GM21360 (cell line): ENCODE measurements at regions not wholly inside any gene's neighbourhood (a gene's known extent, or its start where the extent isn't known, plus 50 kb on each side); places are given as distances from the start of the nearest gene placed in this dataset.

Experiments
- ATAC-seq: cut with Tn5 transposase; IDR thresholded peaks from one replicate; pipeline ENCODE4 v1.9.1; 2021; ENCODE audit warnings: mild to moderate bottlenecking, moderate library complexity; ENCODE audit not compliant: unreplicated experiment

DNA sequence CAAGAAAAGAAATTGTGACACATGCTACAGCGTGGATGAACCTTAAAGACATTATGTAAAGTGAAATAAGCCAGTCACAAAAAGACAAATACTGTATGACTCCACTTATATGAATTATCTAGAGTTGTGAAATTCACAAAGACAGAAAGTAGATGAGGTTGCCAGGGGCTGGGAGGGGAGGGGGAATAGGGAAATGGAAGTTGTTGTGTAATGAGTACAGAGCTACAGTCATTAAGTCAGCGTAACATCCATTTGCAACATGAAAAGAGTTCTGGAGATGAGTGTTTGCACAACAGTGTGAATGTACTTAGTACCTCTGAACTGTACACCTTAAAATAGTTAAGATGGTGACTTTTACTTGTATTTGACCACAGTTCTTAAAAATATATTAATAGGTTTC lies 112.1 kb upstream of the CDK1 start:
- no peak for ATAC-seq

DNA sequence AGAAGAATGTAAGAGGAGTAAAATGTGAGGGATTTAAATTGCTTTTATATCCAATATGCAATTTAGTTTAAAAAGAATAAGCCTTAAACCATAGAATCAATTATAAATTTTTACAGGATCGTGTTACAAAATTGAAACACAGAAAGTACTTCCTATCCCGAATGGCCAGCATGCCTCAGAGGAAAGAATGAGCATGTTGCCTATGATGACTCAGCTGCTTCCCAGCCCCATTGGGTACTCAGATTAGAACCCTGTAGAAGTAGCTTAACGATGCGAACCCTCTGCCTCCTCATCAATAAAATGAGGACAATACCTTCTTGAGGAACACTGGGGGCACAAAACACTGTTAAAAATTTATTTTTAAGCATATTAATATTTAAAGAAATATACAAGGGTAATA lies 113.4 kb upstream of the CDK1 start:
- no peak for ATAC-seq

GRCh38 chr10:60663850-60664249 lies 114.4 kb upstream of the CDK1 start:
- no peak for ATAC-seq

- ATAC-seq: no peak
Measured at GRCh38 chr10:60662917-60663614, 115.2 kb upstream of the CDK1 start.

- ATAC-seq: no peak
Measured at GRCh38 chr10:60661637-60662036, 116.6 kb upstream of the CDK1 start.

DNA sequence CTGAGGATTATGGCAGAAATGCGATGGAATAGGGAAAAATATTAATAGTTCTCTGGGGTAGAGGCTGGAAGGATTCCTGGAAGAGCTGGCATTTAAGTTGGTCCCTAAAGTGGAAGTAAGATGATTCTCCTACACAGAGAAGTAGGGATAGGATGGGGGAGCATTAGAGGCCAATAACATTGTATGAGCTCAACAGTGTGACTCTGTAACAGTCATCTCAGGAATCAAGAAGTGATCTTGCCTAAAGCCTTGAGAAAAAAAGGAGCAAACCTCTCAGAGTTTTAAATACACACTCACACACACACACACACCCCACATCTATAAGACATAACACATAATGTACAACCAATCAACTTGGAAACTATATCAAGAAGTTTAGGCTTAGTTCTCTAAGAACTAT lies 117.7 kb upstream of the CDK1 start:
- no peak for ATAC-seq

DNA sequence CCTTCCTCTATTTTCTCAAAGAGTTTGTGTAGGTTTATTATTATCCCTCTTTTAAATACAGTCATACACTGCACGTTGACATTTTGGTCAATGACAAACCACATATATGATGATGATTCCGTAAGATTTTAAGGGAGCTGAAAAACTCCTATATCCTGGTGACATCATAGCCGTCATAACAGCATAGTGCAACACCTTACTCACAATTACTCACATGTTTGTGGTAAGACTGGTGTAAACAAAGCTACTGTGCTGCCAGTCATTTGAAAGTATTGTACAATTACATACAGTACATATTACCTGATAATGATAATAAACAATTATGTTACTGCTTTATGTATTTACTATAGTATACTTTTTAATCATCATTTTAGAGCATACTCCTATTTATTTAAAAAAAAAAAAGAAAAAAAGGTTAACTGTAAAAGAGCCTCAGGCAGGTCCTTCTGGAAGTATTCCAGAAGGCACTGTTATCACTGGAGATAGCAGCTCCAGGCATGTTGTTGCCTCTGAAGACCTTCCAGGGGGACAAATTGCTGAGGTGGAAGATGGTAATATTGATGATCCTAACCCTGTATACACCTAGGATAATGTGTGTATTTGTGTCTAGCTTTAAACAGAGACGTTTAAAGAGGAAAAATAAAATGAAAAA lies 123.3 kb upstream of the CDK1 start:
- ATAC-seq: no peak

DNA sequence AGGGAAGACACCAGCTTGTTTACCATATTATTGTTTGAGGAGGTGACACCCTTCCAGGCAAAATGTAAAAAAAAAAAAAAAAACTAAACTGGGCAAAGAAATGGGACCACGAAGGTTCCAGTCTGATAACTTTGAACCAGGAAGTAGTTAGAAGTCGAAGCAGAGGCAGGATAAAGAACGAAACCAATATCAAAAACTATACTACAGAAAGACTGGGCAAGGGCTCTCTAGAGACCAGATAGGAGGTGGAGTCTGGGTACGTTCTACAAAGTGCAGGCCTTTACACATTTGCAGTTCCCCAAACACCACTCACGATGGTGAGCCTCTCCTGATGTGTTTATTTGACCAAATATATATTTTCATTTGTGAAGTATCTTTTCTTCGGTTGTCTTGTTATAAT lies 125.7 kb upstream of the CDK1 start:
- peak; percentile 93 for ATAC-seq

- ATAC-seq: no peak
Measured at GRCh38 chr10:60650378-60650800, 127.9 kb upstream of the CDK1 start.

DNA sequence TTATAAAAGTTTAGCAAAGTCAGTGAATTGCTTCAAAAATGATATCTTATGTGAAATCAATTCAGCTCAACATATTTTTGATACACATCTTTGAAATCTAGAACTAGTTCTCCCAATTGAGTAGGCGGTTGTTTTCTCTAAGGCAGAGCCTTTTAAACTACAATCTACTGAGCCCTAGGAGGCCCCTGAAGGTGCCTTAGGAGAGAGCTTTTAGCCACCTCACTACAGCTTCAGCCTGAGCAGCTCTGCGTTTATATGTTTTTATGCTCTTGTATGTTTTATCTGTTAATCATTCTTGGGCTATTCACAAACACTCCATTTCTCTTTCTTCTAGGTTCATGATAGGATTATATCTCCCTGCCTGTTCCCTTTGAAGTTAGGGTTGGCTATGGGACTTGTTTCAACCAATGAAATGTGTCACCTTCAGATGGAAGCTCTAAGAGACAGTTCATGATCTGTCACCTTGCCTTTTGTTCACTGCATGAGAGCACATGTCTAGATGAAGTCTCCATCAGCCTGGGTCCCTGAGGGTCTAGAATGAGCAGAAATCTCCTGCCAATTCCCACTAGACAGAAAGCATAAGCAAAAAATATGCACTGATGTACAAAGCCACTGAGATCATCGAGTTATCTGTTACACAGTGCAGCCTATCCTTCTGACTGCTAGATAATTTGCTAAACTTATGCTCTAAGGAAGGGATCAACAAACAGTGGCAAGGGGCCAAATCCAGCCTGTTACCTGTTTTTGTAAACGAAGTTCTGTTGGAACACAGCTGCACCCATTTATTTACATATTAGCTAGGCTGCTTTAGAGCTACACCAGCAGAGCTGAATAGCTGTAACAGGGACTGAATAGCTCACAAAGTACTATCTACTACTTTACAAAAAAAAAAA lies 128.5 kb upstream of the CDK1 start:
- no peak for ATAC-seq

DNA sequence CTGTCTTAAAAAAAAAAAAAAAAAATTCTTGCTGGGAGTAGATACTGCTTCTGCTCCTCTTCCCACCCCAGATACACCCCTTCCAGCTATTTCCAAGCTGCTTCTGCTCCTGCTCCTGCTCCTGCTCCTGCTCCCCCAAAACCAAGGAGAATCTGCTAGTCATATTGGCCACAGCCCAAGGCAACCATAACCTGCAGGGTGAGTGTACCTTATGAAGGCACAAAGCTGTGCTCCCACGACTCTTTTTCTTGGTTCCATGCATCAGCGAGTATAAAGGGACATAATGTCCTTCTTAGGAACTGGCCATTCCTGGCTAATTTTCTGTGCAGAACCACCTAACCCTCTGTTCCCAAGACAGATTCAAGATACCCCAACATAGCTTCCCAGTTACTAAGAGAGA lies 129.5 kb upstream of the CDK1 start:
- ATAC-seq: no peak

GRCh38 chr10:60646966-60647796 lies 131.1 kb upstream of the CDK1 start:
- no peak for ATAC-seq

- ATAC-seq: no peak
Measured at GRCh38 chr10:60645980-60646379, 132.3 kb upstream of the CDK1 start.

GRCh38 chr10:60644436-60645130 lies 133.7 kb upstream of the CDK1 start:
- no peak for ATAC-seq

- ATAC-seq: no peak
Measured at GRCh38 chr10:60643874-60644273, 134.4 kb upstream of the CDK1 start.

DNA sequence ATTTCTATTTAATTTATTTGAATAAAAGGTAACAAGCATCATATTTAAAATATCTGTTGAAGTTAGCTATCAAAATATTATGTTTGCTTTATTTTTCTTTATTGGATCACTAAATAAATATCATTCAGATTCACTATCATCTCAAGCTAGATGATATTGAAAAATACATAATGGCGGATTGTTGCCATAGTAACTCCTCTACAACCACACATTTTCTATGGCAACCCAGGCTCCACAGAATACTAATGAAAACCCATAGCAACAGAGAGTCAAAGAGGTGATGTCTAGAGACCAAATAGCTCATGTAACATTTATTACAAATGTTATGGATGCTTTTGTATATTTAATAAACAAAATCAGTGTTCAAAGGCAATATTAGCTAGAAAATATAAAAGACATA lies 148.9 kb upstream of the CDK1 start:
- ATAC-seq: no peak

- ATAC-seq: no peak
Measured at GRCh38 chr10:60627778-60628748, 150.2 kb upstream of the CDK1 start.

- ATAC-seq: no peak
Measured at GRCh38 chr10:60626037-60626436, 152.2 kb upstream of the CDK1 start.

DNA sequence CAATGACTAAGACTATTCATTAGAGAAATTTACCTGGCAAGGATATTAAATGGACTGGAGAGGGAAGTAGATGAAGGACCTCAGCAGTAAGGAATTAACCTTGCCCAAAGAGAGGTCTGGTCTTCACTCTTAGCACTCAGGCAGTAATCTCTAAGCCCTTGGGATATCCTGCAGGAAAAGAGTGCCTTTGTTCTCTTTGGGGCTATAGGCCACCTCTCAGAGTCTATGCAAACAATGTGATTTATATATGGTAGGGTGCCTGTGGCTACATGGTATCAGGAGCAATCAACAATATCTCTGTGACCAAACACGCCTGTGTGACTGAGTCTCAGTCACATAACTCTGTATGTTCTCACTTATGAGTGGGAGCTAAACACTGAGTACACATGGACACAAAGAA lies 154.7 kb upstream of the CDK1 start:
- ATAC-seq: no peak
